ENCODE measurements at regions not wholly inside any gene's neighbourhood (a gene's known extent, or its start where the extent isn't known, plus 50 kb on each side); places are given as distances from the start of the nearest gene placed in this dataset.

GRCh38 chr2:120477831-120478481 lies 132.0 kb downstream of the INHBB start (continued):
- TF ChIP-seq ZNF445 (CRISPR knock-in tag; IDR thresholded peaks at IDR 0.05; ENCODE audit: low read depth) (no peak), ZNF41 (CRISPR knock-in tag; conservative IDR thresholded peaks at IDR 0.05) (no peak), ZNF764 (CRISPR knock-in tag; IDR thresholded peaks at IDR 0.05; ENCODE audit: low read depth) (no peak), ZNF695 (CRISPR knock-in tag; IDR thresholded peaks at IDR 0.05) (no peak), SRF (CRISPR knock-in tag; IDR thresholded peaks at IDR 0.05) (no peak), HDGF (IDR thresholded peaks at IDR 0.05) (no peak), ATF7 (IDR thresholded peaks at IDR 0.05) (no peak), ZNF830 (CRISPR knock-in tag; IDR thresholded peaks at IDR 0.05) (no peak)

DNA sequence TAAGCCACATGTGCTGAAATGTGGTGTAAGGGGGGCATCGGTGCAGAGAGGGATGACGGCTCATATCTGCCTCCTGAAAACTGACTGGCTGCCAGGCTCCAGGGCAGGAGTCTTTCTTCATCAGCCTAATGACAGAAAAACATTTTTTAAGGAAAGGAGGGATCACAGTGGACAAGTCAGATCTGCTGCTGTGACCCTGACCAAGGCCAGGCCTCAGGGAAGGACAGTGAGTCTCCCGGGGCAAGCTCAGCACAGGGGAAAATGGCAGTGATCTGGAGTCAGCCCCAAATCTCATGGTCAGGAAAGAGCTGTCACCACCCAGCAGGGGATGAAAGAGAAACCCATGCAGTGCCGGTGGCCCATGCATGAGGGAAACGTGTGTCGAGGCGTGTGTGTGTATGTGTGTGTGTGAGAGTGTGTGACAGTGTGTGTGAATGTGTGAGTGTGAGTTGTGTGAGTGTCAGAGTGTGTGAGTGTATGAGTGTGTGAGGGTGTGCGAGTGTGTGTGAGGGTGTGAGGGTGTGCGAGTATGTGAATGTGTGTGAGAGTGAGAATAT lies 134.5 kb downstream of the INHBB start:
- H3K9me1 ChIP-seq (ENCODE audit: control insufficient read depth, insufficient read depth, low read length) = no peaks in the 10 kb centered on the region
- H3K4me3 ChIP-seq = no peak overlapping the region
- no peaks in the 10 kb centered on the region; the same call in 1 of the 2 replicates for H4K20me1 ChIP-seq (replicated peaks; ENCODE audit: control insufficient read depth, insufficient read depth, low read length)
- H3K4me2 ChIP-seq (ENCODE audit: insufficient read depth, low read length) = no peak overlapping the region
- no peak for FAIRE-seq
- no peaks in the 10 kb centered on the region for H3K36me3 ChIP-seq (ENCODE audit: control insufficient read depth, insufficient read depth, low read length)
- H3K79me2 ChIP-seq (ENCODE audit: control insufficient read depth, insufficient read depth, low read length) = no peaks in the 10 kb centered on the region
- DNase-seq (ENCODE audit: extremely low read depth in 1 of 4, low spot score in 3 of 4) = no peak
- POLR2A ChIA-PET = interaction anchor here (1.2 kb wide), 1 partner anchor 19 kb away, joined by 4 read pairs; no protein-coding TSS in a partner anchor
- 2% methylated on average over 9 of the region's 9 CpGs for whole genome bisulfite sequencing (ENCODE audit: insufficient coverage, low coverage, missing lambda C conversion rate)
- in situ Hi-C loops (cut with MboI) (no loop called here), intact Hi-C loops (cut with micrococcal nuclease) (no loop called here)
- no peak overlapping the region for H3K9ac ChIP-seq (ENCODE audit: insufficient read depth in 1 of 2, low read depth in 2 of 2, low read length in 2 of 2)
- no TSS peak for BruUV-seq (replicated peaks)
- H2AFZ ChIP-seq (ENCODE audit: low read depth, low read length) = no peak overlapping the region
- H3K27ac ChIP-seq (ENCODE audit: extremely low read depth, low read depth, low read length) = no peak overlapping the region
- no peak for TF ChIP-seq HCFC1 (IDR thresholded peaks at IDR 0.05; ENCODE audit: low read depth, low read length)
- 0 out of 2 replicates have a peak, but pooled peaks have one; percentile 29 for TF ChIP-seq TSC22D4 (tag; IDR thresholded peaks at IDR 0.05)
- TF ChIP-seq HDAC1 (IDR thresholded peaks at IDR 0.05) = 0 out of 4 replicates have a peak, but pooled peaks of 1 of the 2 experiments have one; percentile 12
- H3K9me3 ChIP-seq (replicated peaks; ENCODE audit: control insufficient read depth, insufficient read depth, low read depth, low read length) = no peaks in the 10 kb centered on the region
- peaks cover 0 to 55% of the 10 kb centered on the region in 2 experiments; a peak in 3 of 5 replicates for H3K27me3 ChIP-seq (ENCODE audit: control insufficient read depth in 2 of 2, insufficient read depth in 2 of 2, low read length in 2 of 2)
- CTCF ChIA-PET (ENCODE audit: low intra/inter-chr PET ratio) = no interaction called here
- peaks cover 0 to 3% of the 10 kb centered on the region in 2 experiments; a peak in 1 of 5 replicates for H3K4me1 ChIP-seq (replicated peaks in 1 of 2; ENCODE audit: control insufficient read depth in 2 of 2, insufficient read depth in 2 of 2, low read length in 2 of 2)
- no peak for ATAC-seq
